ENCODE measurements at regions not wholly inside any gene's neighbourhood (a gene's known extent, or its start where the extent isn't known, plus 50 kb on each side); places are given as distances from the start of the nearest gene placed in this dataset.
"Not testable (repeated sequence)": the region's sequence is repeated elsewhere in the genome, so short reads cannot be mapped to it uniquely, and the experiment has no call there.

DNA sequence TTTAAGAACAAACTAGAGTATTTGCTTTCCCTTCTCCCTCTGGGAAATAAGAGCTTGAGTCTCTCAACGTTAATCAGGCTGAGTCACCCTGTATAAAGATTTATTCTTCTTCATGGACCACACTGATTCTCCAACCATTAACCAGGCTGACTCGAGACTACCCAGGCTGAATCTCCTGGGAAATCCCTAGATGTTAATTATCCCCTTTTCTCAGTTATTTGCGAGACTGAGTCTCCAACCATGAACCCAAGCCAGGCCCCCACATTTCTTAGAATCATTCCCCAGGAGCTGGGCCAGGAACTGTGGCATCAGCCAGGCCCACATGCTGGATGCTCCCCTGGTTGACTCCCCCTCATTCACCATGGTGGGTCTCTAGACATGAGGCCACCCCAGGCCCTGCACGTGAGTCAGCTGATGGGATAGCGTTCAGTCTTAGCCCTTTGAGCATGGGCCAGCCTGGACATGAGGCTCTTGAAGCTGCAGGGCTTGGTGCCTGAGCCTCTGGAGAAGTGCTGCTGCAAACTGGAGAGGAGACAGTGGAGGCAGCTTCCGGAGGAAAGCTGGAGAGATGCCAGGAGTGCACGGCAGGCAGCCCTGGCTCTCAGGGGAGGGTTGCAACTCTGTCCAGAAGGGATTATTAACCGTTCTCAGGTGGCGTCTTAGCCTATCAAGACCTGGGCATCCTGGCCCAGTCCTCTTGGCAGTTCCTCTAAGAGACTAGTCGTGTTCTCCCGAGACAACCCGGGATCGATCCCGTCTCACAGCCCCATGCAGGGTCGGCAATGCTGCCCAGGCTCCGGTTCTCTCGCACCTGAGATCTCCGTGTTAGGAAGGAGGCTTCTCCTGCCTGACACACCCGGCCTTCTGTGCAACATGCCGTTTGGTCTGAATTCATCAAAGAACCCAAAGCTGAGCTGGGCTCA, 296.6 kb downstream of the ADGRD1 start:
- ATAC-seq (no peak), DNase-seq (no peak)
- Mint-ChIP-seq H3K4me3 (no peak overlapping the region), H3K9me3 (no peaks in the 10 kb centered on the region), H3K27me3 (peaks cover 7% of the 10 kb centered on the region), H3K4me1 (no peaks in the 10 kb centered on the region), H3K27ac (peak overlapping the region in 1 of 2 donors; percentile 81)

DNA sequence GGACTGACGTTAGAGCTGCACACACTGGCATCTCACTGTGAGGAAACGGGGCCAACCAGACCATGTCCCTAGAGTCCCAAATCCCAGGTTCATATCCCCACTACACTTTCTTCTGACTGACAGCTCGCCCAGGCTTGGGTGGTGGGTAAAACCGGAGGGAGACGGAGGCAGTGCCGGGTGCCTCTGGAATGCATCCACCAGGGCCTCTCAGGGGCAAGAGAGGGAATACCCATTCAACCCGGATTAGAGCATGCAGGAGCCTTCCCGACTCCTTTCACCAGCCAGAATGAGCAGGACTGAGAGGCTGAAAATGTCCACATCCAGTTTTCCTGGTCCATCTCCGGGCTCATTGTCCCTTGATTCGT, 297.2 kb downstream of the ADGRD1 start:
- no peaks in the 10 kb centered on the region for H3K4me1 Mint-ChIP-seq
- H3K27me3 Mint-ChIP-seq: peaks cover 7% of the 10 kb centered on the region
- H3K4me3 Mint-ChIP-seq: no peak overlapping the region
- DNase-seq (no peak), ATAC-seq (no peak)
- H3K9me3 Mint-ChIP-seq: no peaks in the 10 kb centered on the region
- no peak overlapping the region for H3K27ac Mint-ChIP-seq

DNA sequence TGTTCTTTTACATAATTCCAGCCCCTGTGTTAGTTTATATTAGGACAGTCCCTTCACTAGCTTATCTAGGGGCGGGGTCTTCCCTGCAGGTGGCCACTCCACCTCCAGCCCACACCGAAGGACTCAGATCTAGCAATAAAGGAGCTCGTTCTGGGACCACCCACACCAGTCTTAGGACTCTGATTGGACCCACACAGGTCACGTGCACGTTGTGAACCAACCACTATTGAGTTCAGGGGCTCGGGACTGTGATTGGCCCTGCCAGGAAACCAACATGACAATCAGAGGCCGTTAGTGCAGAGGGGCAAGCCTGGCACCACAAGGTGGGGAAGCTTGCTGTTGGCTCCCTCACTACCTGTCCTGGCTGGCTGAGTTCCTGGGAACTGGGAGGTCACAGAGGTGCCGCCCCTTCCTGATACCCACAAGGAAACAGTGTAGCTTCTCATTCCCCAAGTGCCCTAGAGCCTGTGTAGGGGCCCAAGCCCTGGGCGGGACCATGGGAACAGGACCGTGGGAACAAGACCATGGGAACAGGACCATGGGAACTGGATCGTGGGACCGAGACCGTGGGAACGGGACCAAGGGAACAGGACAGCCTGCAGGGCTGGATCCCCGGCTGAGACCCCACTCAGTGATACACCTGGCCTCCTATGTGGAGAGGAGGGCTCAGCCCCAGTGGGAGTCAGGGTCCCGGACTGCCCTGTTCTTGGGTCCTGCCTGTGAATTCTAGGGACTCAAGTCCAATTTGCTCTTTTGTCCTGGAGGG, 297.8 kb downstream of the ADGRD1 start:
- no peak for DNase-seq
- Mint-ChIP-seq H3K4me3 (no peak overlapping the region), H3K4me1 (no peaks in the 10 kb centered on the region), H3K9me3 (no peaks in the 10 kb centered on the region), H3K27me3 (peaks cover 7% of the 10 kb centered on the region), H3K27ac (no peak overlapping the region)
- no peak for ATAC-seq

DNA sequence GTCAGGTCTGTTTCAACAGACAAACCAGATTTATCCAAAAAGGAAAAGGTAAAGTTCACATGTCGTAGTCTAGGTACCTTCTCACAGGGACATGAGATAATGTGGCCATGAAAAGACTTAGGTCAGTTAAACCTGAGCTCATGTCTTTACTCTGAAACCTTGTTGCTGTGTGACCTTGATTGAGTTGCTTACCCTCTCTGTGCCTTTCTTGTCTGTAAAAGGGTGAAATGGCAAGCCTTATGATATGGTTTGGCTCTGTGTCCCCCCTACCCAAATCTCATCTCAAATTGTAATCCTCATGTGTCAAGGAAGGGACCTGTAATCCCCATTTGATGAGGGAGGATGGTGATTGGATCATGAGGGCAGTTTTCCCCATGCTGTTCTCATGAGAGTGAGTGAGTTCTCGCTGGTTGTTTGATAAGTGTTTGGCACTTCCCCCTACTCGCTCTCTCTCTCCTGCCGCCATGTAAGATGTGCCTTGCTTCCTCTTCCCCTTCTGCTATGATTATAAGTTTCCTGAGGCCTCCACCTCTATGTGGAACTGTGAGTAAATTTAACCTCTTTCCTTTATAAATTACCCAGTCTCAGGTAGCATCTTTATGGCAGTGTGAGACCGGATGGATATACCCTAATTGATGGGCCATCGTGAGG, 299.8 kb downstream of the ADGRD1 start:
- no peaks in the 10 kb centered on the region for H3K4me1 Mint-ChIP-seq
- no peak for DNase-seq

DNA sequence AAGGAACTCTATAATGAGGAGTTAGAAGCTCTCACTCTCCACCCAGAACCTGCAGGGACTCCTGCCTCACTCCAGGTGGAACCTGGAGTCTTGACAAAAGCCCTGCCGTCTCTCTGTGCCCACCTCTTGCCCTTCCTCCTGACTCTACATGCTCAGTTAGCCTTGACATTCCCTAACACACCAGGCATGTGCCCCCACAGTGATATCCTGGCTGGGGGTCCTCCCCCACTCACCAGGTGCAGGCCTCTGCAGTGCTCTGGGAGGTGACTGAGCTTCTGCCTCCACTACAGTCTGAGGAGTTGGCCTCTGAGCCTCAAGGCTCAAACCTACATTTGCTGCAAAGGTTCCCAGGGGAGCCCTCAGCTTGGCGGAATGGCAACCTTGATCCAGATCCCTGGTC, 300.7 kb downstream of the ADGRD1 start:
- H3K4me1 Mint-ChIP-seq: no peaks in the 10 kb centered on the region
- DNase-seq: no peak
- H3K27me3 Mint-ChIP-seq: no peaks in the 10 kb centered on the region
- H3K4me3 Mint-ChIP-seq: no peak overlapping the region
- peaks cover 0 to 6% of the 10 kb centered on the region in 2 donors for H3K9me3 Mint-ChIP-seq
- peak overlapping the region in 1 of 2 donors; percentile 29 for H3K27ac Mint-ChIP-seq
- no peak for ATAC-seq

More for the DNA sequence above, 299.8 kb downstream of the ADGRD1 start:
- Mint-ChIP-seq H3K9me3 (peaks cover 0 to under 1% of the 10 kb centered on the region in 2 donors), H3K4me3 (no peak overlapping the region), H3K27ac (no peak overlapping the region), H3K27me3 (no peaks in the 10 kb centered on the region)
- ATAC-seq: no peak

DNA sequence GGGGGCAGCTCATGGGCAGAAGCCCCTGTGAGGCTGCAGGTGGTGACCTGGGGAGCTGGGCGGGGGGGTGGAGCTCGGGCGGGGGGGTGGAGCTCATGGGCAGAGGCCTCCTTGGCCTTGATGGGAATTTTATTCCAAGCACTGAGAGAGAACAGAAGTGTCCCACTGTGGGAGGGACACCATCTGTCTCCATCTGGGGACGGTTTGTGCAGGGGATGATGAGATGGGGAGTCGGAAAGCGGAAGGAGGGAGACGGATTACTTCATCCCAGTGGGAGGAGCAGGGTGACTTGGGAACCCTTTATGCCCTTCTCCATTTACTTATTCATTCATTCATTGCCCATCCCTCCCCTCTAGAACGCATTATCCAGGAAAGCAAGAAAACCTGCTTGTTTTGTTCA, 304.7 kb downstream of the ADGRD1 start:
- H3K4me1 Mint-ChIP-seq: no peaks in the 10 kb centered on the region
- H3K4me3 Mint-ChIP-seq: no peak overlapping the region
- no peaks in the 10 kb centered on the region for H3K27me3 Mint-ChIP-seq
- ATAC-seq (no peak), DNase-seq (no peak)
- H3K9me3 Mint-ChIP-seq: peaks cover 0 to 6% of the 10 kb centered on the region in 2 donors
- H3K27ac Mint-ChIP-seq: no peak overlapping the region

DNA sequence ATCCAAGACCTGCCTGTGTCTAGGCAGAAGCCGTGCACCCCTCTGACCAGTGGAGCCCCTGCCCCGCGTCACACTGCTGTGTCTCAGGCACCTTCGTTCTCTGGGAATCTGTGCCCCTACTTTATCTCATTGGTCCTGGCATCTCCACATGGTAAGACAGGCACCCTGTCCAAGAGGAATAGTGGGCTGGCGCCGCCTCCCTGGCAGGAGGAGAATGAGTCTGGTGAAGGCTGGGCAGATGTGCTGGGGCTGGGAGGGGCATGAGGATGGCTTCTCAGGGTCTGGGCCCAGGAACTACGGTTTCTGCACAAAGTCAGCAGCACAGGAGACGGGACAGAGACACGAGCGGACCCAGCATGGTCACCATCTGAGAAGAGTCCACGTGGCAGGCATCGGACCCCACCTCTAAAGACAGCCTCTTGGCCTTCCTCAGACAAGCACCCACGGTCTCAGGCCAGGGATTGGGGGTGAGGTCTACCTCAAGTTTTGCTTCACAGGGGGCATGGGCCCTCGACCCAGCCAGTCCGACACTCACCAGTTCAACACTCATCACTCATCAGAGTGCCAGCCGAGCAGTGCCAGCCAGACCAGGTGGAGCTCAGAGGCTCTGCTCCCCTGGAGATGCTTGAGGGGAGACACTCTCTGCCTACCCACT, 306.7 kb downstream of the ADGRD1 start:
- no peak overlapping the region for H3K4me3 Mint-ChIP-seq
- H3K9me3 Mint-ChIP-seq: peaks cover 0 to 6% of the 10 kb centered on the region in 2 donors
- H3K27me3 Mint-ChIP-seq: no peaks in the 10 kb centered on the region
- no peak overlapping the region for H3K27ac Mint-ChIP-seq
- no peak for DNase-seq
- ATAC-seq: no peak
- no peaks in the 10 kb centered on the region for H3K4me1 Mint-ChIP-seq

DNA sequence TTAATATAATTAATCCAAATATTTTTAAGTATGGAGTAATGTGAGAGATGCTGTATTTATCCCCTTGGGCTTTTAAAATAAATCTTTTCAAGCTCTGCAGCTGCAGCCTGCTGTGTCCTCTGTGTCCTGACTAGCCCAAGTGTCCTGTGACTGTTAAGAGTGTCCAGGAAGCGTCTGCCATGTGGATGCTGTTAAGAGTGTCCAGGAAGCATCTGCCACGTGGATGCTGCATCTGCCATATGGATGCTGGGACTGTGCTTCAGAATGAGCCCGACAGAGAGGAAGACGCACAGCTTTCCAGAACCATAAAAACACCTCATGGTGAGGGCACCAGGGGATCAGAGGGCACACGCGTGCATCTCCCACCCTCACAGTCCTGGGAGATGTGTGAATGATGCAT, 307.2 kb downstream of the ADGRD1 start:
- Mint-ChIP-seq H3K4me1 (no peaks in the 10 kb centered on the region), H3K27me3 (no peaks in the 10 kb centered on the region), H3K27ac (no peak overlapping the region), H3K9me3 (peaks cover 0 to 6% of the 10 kb centered on the region in 2 donors), H3K4me3 (no peak overlapping the region)
- DNase-seq: no peak
- ATAC-seq: no peak

DNA sequence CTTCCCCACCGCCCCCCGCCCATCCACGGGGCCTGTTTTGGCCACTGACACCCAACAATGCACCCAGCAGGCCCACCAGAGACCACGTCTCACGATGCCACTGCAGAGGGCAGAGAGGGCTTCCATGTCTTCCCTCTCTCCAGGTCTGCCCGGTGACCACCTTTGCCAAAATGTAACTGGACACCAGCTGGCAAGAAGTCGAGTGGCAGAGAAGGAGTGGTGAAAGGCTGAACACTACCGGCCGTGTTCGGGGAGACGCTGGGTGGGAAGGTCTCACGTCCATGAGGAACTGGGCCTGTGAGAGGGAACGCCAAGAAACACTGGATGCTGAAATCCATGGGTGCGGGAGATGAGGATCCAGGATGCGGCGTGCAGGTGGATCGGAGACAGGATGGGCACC, 308.2 kb downstream of the ADGRD1 start:
- DNase-seq (no peak), ATAC-seq (no peak)
- no peaks in the 10 kb centered on the region for H3K27me3 Mint-ChIP-seq
- H3K9me3 Mint-ChIP-seq: peaks cover 0 to 6% of the 10 kb centered on the region in 2 donors
- no peak overlapping the region for H3K4me3 Mint-ChIP-seq
- peak overlapping the region in 1 of 2 donors; percentile 55 for H3K27ac Mint-ChIP-seq
- H3K4me1 Mint-ChIP-seq: no peaks in the 10 kb centered on the region

DNA sequence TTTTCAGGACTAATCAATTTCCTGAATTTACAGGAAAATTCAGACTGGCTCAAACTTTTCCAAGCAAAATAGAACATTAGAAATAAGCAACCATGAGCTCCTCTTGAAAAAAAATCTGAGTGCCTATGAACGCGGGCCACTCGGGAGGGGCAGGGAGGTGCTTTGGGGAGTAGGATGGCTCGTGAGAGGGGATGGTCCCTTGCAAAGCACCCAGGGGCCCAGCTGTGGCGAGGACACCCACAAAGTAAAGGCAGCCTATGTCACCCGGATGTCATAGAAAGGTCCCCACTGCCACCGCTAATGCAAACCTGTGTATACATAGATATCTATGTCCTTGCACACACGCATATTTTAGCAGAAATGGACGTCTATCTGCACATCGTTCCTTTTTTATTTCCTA, 309.9 kb downstream of the ADGRD1 start:
- H3K27ac Mint-ChIP-seq: no peak overlapping the region
- H3K4me1 Mint-ChIP-seq: no peaks in the 10 kb centered on the region
- no peak overlapping the region for H3K4me3 Mint-ChIP-seq
- peaks cover 0 to 5% of the 10 kb centered on the region in 2 donors for H3K9me3 Mint-ChIP-seq
- no peaks in the 10 kb centered on the region for H3K27me3 Mint-ChIP-seq
- ATAC-seq (no peak), DNase-seq (no peak)

DNA sequence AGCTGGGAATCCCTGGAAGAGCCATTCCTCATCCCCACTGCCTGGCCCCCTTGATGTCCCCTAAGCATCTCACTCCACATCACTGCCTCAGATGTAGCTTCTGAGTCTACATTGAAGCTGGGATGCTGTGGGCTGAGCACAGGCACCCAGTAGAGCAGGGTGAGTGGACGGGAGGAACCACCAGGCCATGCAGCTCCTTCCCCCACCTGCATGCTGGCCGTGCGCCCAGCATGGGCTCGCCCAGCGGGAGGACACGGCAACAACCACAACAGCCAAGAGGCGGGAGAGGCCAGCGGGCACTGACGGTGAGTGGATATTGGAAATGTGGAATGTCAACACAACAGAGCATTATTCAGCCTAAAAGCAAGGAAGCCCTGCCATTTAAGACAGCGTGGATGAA, 310.9 kb downstream of the ADGRD1 start:
- Mint-ChIP-seq H3K4me1 (no peaks in the 10 kb centered on the region), H3K27ac (no peak overlapping the region), H3K9me3 (no peaks in the 10 kb centered on the region), H3K4me3 (no peak overlapping the region), H3K27me3 (no peaks in the 10 kb centered on the region)
- ATAC-seq (no peak), DNase-seq (no peak)

DNA sequence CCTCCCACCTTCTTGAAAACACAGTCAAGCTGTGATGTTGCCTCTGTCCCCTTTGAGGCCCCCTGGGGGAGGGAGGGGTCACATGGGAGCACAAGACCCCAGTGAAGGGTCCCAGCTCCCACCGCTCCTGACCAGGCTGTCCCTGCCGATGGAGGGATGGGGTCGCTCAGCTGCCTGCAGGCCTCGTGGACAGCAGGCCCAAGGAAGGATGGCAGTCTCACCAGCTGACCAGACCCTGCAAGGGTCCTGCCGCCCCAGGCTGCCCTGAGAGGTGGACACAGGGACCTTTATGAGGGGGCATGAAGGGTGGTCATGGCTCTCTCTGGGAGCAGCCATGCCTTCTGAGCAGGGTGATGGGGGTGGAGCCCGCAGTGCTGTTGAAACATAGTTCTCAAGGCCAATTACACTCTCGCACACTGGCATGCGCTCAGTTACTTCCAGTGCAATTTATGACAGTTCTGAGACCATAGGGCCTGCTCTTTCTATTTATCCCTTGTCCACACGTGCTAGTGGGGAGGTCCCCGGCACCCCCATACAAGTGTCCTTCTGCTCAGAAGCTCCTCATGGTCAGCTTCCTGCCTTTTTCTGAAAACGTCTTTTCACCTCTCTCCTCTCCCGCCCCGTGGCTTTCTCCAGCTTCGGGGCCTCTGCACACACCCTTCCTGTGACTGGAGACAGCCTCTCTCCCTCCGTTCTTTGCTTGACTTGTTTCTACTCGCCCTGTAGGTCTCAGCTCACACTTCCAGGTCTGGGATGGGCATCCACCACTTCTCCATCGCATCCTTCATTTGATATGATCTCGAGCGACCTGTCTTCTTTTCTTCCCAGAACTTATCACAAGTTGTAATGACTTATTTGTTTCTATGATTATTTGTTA, 313.1 kb downstream of the ADGRD1 start:
- peak overlapping the region in 1 of 2 donors; percentile 2 for H3K27ac Mint-ChIP-seq
- no peak for ATAC-seq
- no peak for DNase-seq
- H3K27me3 Mint-ChIP-seq: no peaks in the 10 kb centered on the region
- no peaks in the 10 kb centered on the region for H3K9me3 Mint-ChIP-seq
- H3K4me3 Mint-ChIP-seq: no peak overlapping the region
- no peaks in the 10 kb centered on the region for H3K4me1 Mint-ChIP-seq

DNA sequence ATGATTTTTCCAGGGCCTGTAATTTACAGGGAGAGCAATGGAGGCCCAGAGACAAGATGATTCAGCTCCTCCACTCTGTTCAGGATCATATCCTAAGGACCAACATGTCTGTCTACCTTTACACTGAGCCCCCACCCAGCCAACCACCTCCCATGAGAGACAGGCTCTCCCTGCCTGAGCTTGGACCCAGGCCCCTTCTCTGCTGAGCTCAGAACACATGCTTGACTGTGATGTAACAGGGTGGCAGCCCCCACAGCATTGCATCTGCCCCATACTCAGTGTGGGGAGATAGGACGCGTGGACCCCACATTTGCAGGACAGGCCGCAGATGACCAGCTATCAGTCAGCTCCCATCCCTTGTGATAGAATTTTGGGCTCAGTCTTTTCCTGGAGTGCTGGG, 313.9 kb downstream of the ADGRD1 start:
- Mint-ChIP-seq H3K9me3 (no peaks in the 10 kb centered on the region), H3K4me3 (no peak overlapping the region), H3K27ac (peak overlapping the region in 1 of 2 donors; percentile 2), H3K27me3 (no peaks in the 10 kb centered on the region), H3K4me1 (no peaks in the 10 kb centered on the region)
- DNase-seq: no peak
- no peak for ATAC-seq

DNA sequence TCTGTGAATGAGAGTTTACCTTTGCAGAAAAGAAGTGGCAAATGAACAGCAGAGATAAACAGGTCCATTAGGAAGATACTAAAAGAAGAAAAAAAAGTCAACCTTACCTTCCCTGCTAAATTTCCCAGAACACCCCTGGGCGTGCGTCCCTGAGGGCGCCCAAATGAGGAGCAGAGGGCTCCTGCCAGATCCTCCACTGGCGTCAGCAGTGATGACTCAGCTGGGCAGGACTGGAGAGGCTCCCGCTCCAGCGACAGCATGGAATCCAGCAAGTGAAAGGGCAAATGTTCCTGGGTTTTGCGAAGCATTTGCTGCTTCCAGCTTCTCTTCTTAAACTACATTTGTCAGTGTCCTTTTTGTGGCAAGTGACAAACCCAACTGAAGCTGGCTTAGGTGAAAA, 314.4 kb downstream of the ADGRD1 start:
- H3K4me1 Mint-ChIP-seq, H3K27ac Mint-ChIP-seq, DNase-seq, H3K4me3 Mint-ChIP-seq, H3K27me3 Mint-ChIP-seq, H3K9me3 Mint-ChIP-seq, ATAC-seq: not testable (repeated sequence)

DNA sequence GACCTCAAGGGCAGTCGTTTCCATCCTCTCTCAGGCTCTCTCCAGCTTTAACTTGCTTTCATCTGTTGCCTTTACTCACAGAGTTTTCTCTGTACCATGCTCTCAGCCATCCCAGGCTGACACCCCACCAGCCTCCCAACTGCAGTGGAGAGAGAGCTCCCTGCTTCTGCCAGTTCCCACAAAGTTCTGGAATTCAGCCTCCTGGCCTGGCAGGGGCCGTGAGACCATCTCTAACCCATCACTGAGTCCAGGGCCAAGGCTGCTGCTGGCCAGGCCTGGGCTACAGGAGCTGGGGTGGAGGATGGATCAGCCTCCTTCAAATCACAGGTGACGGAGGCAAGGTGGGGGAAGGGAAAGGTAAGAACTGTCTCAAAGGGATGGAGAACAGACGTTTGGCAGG, 314.9 kb downstream of the ADGRD1 start:
- not testable (repeated sequence) for H3K4me1 Mint-ChIP-seq, H3K27ac Mint-ChIP-seq, H3K9me3 Mint-ChIP-seq, H3K27me3 Mint-ChIP-seq, ATAC-seq, H3K4me3 Mint-ChIP-seq, DNase-seq
